HG02840 (cell line): ENCODE measurements at regions not wholly inside any gene's neighbourhood (a gene's known extent, or its start where the extent isn't known, plus 50 kb on each side); places are given as distances from the start of the nearest gene placed in this dataset.

Source experiments
- ATAC-seq: cut with Tn5 transposase; IDR thresholded peaks from one replicate; pipeline ENCODE4 v1.9.1; 2021; ENCODE audit warnings: mild to moderate bottlenecking, moderate library complexity, moderate number of reproducible peaks; ENCODE audit not compliant: unreplicated experiment, low FRiP score

DNA sequence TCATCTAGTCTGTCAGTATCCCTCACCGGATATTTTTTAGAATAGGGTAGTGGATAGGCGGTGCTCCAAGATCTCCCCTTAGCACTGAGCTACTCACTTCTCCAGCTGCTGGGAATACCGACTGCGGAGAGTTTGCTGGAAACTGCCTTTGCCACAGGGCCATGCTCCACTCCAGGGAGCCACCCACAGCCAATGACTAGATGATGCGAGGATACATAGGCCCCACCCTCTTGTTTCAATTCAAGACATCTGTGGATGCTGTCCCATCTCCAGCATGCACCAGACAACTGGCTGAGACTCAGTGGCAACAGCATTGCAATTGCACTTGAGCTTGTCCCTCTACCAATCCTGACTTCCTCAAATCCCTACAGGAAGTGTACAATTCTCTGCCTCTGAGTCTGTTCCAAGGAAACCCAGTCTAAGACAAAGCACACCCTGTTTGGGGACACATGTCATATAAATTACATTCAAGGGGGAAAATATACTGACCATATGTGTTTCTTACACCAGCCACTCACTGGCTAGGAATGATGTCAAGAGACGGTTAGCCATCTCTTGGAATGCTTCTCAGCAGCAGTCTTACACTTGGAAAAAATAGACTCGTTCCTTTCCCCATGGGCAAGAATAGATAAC is 312.6 kb upstream of the KIF2A start:
- ATAC-seq = no peak

DNA sequence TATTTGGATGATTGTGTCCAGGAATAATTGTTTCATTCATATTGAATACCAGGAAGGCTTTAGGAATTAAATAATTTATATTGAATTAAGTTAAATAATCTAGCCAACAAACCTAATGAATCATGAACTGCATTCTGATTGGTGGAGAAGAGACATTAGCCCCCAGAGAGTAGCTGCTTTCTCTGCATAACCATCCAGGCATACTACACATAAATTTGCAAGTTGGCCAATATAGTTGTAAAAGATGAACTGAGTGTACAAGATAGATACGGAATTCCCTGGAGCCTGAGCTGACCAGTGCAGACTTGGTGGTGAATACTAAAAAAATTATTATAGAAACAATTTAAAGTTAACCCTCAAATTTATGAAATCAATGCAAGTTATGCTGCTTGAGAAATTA is 311.8 kb upstream of the KIF2A start:
- no peak for ATAC-seq

DNA sequence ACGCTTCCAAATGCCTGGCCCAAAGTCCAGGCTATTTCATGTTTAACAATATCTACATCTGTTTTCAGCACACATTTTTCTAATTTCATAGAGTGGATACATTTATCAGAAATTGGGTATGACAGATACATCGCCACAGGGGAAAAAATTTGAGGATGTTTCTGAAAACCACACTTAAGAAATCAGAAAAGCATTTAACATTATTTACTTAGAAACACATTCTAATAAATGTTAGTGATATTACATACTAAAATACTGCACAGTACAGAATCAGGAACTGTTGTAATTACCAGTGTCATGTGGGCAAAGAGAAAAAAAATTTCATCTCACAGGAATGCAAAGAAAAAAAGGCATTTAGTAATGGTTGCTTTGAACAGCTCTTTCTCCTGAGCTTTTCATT is 310.5 kb upstream of the KIF2A start:
- ATAC-seq = no peak

DNA sequence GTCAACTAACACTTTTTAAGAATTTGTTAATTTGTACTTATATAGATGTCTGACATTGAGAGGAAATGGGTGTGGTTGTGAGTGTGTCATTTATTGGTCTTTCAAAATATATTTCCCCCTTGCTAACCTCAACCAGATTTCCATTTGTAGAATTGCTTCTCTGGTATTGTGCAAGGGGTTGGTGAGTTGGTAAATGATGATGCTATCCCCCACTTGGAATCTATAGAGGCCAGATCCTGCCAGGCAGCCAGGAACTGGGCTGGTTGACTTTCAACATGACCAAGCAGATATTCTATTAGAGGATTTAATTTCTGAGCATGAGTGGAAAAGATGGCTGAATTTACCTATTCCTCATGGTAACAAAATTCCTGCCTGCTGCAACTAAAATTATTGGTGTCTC is 306.6 kb upstream of the KIF2A start:
- ATAC-seq = no peak

DNA sequence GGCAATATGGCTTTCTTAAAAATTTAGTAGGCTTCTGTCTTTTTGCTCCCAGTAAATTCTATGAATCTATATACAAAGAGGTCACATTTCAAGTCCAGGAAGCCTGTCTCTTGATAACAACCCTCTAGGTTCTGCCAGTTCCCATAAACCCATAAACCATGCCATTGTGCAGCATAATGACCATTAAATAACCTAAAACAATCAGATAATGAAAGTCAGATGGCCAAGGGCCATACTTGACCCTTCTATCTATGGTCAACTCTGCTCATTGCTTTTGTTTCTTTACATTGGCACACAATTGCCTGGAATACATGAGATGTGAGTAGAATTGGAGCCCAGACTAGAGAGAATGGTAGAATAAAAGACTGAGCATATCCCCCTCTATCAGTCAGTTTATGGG is 305.4 kb upstream of the KIF2A start:
- no peak for ATAC-seq

DNA sequence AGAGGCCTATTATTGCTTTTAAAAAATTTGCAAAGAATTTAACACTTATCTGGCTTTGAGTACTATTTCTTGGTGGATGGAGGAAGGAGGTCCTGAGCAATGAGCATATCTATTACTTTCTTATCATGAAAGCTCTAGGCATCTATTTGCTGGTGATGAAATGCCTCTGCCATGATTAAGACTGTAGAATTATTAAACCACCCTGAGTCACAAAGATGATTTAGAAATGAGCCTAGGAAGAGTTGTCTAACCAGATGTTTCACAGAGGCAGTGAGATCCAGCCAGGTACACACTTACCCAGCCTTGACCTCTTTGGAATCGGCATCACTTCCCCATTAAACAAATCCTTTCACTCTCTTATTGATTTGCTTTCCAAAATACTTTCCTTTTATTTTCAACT is 304.4 kb upstream of the KIF2A start:
- no peak for ATAC-seq

DNA sequence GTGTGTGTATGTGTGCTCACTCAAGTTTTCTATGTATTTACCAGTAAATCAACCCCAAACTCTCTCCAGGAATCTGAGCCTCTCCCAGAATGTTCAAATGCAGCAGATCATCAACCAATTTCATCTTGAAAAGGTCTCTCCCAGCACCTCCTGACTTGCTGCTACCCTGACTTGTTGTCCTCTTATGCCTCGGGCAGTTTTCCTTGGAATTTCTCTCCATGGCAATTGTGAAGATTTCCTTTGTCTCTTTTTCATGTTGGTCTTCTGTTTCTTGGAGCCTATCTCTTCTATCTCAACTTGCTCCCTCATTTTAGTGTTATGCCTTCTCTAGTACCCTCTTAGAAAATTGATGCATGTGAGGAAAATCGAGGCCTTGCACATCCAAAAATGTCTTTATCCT is 303.6 kb upstream of the KIF2A start:
- no peak for ATAC-seq

DNA sequence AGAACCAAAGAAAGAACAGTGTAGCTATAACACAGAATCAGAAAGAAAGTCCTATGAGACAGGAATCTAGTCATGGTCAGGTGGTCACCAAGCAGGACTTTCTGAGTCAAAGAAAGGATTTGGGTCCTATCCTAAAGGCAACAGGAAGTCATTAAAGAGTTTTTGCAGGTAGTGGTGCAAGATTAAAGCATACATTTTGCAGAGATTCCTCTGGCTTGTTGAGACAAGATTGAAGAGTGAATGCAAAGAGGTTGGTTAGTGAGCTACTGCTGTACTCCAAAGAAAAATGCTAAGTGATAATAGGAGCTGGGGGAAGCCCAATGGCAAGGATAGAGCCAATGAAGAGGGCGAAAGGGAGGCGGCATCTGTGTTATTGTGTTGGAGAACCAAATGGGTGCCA is 300.5 kb upstream of the KIF2A start:
- no peak for ATAC-seq

DNA sequence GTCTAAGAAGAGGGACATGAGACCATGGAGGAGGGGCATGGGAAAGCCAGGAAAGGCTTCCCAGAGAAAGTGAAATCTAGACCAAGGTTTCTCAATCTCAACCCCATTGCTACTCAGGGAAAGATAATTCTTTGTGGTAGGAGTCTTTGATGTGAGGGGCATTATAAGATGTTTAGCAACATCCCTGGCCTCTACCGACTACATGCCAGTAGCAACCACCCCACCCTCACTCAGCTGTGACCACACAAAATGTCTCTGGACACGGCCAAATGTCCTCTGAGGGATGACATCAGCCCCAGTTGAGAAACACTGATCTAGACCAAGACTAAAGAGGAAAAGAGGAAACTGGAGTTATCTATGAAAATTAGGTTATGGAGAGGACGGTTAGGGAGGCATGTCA is 298.5 kb upstream of the KIF2A start:
- ATAC-seq = no peak

DNA sequence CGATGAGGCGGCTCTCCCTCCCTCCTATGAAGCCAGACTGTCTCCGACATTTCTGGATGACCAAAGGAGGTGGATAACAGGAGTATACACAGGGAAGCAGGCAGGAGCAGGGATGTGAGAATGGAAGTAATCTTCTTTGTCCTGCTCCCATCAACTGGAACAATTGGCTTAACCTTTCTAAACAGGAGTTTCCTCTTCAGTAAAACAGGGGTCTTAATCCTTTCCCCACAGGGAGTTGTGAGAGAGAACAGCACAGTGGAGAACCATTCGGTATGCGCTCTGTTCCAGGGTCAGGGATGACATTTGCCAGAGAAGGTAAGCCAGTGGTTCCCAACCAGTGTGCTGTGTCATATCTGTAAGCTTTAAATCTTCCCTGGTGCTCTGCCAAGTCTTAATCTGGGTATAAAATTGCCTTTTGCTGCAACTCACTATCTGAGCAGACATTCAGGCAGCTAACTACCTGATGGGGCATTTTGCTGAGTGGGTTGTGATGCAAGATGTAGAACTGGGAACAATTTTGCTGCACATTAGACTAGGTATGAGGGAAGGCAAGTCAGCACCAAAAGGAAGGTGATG is 294.8 kb upstream of the KIF2A start:
- ATAC-seq = no peak

DNA sequence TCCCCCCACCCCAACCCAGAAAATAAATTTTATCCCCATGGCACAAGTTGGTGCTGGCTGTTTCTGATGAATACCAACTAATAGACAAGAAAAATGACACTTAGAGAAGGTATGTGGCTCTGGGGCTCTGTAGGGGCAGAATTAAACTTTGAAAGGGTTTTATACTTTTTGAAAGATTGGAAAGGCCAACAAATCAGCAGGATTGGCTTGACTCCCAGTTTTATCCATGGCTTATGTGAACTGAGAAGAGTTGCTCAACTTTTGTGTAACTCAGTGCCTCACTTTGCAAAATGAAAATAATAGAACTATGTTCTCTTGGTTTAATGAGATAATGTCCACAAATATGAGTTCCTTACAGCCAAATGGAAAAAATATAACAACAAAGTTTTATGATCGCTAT is 288.9 kb upstream of the KIF2A start:
- ATAC-seq = no peak

DNA sequence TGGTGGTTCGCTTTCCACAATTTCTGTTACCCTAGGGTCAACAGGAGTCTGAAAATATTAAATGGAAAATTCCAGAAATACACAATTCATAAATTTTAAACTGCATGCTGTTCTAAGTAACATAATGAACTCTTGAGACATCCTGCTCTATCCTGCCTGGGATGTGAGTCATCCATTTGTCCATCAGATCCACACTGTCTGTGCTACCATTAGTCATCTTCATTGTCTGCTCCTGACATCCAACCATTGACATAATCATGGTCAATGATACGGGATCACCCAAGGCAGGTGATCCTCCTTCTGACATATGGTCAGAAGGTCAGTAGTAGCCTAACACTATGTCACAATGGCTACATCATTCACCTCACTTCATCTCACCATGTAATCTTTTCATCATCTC is 276.7 kb upstream of the KIF2A start:
- no peak for ATAC-seq

DNA sequence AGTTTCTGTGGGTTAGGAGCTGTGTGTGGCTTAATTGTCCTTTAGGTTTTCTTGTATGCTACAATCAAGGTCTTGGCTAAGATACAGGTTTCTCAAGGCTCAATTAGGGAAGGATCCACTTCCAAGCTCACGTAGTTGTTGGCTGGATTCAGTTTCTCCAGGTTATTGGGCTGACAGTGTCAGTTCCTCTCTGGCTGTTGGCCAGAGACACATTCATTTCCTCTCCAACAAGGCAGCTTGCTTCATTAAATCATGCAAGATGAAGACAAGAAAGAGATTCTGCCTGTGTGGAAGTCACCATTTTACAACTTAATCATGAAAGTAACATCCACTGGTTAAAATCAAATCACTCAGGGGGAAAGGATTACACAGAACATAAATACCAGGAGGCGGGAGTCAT is 275.7 kb upstream of the KIF2A start:
- ATAC-seq = no peak

DNA sequence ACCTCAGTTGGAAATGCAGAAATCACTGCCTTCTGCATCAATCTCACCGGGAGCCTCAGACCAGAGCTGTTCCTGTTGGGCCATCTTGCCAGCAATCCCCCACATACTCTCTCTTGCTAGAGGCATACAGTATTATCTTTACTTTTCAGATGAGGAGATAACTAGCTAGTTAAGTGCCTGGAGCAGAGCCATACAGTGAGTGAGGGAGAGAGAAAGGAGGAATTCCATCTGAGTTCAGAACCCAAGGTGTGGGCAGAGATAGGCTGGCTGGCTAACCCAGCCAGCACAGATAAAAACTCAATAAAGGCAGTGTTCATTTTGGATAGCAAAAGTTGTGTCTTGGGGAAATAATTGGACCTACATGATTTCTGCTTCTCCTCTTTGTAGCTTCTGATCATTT is 268.0 kb upstream of the KIF2A start:
- no peak for ATAC-seq

DNA sequence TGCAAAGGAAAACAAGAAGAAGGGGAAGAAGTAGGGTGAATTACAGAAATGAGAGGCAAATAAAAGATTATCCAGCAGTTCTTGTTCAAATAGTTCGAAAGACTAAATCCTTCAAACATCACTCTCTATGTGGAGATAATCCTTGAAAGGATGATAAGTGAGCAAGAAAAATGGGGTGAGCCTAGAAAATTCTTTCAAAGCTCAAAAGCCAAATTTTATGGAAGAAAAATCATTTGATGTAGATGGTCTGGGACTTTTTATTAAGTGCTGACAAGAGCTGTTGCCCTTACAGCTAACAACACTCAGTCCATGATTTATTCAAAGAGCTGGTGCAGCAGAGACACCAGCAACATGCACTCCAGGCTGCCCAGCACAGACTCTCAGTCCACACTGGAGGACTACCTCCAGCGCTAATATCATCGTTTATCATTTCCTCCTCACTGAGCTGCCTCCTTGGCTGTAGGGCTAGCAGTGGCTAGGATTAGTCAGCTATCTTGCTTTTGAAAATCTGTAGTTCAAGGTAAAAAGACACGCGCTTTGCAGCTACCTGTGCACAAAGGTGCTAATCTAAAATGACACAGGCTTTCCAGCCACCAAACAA is 264.8 kb upstream of the KIF2A start:
- ATAC-seq = no peak

DNA sequence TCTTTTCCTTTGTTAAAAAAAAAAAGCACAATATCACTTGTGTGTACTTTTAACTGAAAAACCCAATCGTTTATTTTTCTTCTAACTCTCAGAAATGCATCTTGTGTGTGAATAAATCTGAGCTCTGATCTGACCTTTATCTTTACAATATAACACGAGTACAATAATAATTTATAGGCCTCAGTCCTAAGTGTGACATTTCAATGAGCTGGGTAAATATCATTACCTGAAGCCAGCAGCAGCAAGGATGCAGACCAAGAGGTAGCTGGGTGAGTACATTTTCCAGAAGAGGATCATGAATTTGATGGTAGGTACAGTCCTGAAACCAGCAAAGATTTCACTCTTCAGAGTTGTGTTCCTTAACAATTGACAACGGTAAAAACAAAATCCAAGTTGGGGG is 264.0 kb upstream of the KIF2A start:
- no peak for ATAC-seq

DNA sequence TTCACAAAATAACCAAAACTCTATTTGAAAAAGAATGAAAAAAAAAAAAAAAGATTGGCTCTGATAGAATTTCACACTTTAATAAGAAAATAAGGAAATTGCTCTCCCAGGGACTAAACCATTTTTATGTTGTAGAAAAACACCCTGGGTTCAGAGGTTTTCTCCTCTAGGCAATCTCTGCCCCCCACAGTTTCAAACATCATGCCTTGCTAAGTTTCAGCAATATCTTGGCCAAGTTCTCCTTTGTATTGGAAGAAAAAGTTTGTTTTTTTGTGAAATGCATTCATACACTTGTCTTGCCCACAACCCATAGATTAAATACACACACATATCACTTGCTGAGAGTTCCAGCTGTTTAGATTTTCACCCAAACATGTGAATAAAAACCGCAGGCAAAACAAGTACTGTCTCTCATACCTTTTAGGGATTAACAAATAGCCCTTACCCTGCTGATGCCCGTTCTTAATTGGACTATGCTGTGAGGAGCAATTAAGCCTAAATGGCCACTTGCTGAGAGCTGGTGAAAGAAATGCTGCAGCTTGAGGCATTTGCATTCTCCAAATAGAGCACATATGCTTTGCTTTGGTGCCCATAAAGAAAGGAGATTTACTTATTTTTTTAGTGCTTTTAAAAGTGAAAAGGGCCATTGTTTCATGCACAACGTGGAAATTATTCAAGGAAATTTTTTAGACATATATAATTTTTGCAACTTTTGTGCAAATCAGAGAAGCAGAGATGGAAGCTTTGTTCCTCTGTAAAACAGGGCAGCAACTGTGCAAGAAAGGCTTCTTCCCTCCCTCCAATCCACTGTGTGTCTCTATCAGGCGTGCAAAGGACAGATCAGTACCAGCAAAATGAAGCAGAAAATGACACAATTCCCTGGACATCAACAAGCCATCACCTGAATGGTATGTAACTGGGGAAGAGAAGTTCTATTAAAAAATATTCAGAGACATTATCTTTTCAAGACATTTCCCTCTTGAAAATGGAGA is 262.4 kb upstream of the KIF2A start:
- no peak for ATAC-seq

DNA sequence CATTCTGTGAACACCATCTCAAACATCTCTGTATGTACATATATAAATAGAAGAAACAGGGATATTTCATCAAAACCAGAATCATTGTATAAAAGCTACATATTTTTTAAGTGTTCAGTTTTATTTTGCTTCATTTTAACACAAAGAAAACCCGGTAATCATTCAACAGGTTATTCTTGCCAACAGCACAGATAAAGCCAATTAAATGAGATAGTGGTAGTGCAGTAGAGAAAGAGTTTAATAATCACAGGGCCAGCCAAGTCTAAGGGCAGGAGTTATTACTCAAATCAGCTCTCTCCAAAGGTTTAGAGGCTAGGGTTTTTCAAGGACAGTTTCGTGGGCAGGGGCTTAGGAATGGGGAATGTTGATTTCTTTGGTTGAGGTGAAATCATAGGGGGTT is 261.0 kb upstream of the KIF2A start:
- no peak for ATAC-seq

DNA sequence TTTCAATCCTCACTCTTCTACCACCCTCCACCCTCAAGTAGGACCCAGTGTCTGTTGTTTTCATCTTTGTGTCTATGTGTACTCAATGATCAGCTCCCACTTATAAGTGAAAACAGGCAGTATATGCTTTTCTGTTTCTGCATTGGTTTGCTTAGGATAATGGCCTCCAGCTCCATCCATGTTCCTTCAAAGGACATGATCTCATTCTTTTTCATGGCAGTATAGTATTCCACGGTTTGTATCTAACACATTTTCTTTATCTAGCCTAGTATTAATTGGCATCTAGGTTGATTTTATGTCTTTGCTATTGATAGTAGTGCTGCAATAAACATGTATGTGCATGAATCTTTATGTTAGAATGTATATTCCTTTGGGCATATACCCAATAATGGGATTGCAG is 259.8 kb upstream of the KIF2A start:
- ATAC-seq = no peak

DNA sequence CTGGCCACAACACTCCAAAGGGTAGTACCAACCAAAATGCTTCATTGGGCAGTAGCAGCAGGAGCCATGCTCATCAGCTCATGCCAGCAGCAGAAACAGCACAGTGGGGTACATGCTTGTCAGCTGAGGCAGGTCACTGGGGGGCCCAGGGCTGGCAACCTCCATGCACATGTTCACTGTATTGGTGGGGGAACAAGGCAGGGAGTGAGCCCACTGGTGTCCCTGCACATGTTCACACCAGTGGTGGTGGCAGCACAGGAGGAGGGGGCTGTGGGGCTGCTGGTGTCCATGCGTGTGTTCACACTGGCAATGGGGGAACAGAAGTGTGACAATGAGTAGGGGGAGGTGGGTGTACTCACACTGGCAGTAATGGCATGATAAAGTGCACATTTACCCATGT is 254.3 kb upstream of the KIF2A start:
- ATAC-seq = no peak

DNA sequence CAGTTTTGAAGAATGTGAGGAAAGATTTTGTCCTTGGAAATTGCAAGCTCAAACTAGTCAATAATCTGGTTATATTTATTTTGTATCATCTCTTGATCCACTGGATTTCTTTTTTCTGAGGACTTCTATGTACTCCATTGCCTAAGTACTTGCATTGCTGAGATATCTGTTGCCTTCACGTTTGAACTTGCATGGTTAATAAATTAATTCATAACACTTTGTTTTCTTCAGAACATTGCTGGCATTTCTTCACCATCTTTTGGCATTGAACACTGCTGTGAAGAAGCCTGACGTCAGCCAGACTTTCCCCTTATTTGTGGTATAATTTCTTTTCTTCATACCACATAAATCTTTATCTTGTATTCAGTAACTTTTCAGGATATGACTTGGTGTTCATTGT is 246.0 kb upstream of the KIF2A start:
- no peak for ATAC-seq
